ENCODE measurements at regions not wholly inside any gene's neighbourhood (a gene's known extent, or its start where the extent isn't known, plus 50 kb on each side); places are given as distances from the start of the nearest gene placed in this dataset.

DNA sequence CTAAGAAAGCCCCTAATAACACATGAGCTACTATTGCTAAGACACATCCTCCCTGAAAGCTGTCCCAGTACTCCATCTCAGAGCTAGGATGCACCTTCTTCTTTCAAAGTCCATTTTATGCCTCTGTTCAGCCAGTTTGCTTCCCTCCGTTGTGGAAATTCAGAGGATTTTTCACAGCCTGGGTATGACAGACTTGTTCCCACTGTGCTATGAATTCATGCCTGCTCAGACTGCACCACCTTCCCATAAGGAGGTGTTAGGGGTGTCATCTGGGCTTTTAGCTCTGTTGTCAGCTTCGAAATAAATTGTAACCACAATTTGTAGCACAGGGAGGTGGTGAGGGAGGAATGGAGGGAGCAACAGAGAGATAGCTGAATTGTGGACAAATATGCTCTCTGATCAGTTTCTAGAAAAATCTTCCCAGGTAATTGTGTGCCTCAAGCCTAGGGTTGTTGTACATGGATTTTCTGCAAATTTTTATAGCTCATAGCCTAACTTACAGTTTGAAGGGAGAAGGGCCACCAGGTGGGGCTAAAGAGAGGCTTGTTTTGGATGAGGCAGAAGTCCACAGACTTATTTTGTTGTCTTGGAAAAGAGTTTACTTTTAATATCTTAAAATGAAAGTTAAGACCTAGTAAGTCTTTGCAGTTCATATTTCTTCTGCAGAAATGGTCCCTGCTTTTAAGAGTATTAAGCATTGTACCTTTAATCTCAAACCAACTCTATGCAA, 462.0 kb downstream of the PDCD6IP start:
- ATAC-seq = peak in 2 of 4 donors; percentile 44 to 52
- peaks cover 0 to 41% (median 9%) of the 10 kb centered on the region in 12 donors for H3K4me1 ChIP-seq
- peak overlapping the region in 1 of 12 donors; percentile 44 for H3K27ac ChIP-seq
- intact Hi-C loops (cut with DNase I) = loop anchor here (2.0 to 10.0 kb wide), 4 partner anchors 376 to 424 kb away; no protein-coding TSS in a partner anchor
- WGBS, 4 donors = 88 to 95% (median 91%) methylated on average over 2 of the region's 2 CpGs
- no peaks in the 10 kb centered on the region for H3K36me3 ChIP-seq
- no peak overlapping the region for H3K4me3 ChIP-seq
- no peaks in the 10 kb centered on the region for H3K27me3 ChIP-seq
- TF ChIP-seq POLR2A (IDR thresholded peaks at IDR 0.05) = no peak
- TF ChIP-seq CTCF (IDR thresholded peaks at IDR 0.05) = peak; percentile 41 to 77 (median 62)
- H3K9me3 ChIP-seq = no peaks in the 10 kb centered on the region
- peak in 4 of 5 donors; percentile 30 to 60 (median 40) for DNase-seq

GRCh38 chr3:34261001-34261385, 462.6 kb downstream of the PDCD6IP start:
- peak in 1 of 4 donors; percentile 29 for ATAC-seq
- no peaks in the 10 kb centered on the region for H3K9me3 ChIP-seq

DNA sequence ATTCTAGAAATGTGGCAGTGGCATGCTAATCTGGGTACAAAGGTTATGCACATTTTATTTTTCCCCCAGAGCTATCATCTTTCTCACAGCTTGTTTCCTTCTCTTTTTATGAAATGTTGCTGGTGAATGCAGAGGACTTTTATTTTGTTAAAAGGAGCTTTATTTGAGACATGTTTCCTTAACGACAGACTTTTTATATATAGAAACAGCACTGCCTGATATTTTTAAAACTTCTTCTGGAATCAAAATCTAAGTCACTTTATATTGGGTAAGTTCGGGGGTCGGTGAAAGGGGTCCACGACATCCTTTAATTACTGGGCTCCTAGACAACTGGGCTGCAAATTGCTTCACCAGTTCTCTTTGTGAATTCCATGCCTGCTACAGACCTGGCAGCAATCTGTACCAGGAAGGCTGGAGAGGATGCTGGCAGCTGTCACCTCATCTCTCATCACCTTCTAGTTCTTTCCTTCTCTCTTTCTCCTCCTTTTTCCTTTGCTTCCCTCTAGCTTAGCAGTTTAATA, 464.7 kb downstream of the PDCD6IP start:
- no peak for DNase-seq
- Histone ChIP-seq H3K4me3 (no peak overlapping the region), H3K36me3 (no peaks in the 10 kb centered on the region), H3K9me3 (no peaks in the 10 kb centered on the region), H3K27me3 (no peaks in the 10 kb centered on the region), H3K4me1 (peaks cover 0 to 41% (median 9%) of the 10 kb centered on the region in 12 donors), H3K27ac (no peak overlapping the region)
- TF ChIP-seq CTCF (IDR thresholded peaks at IDR 0.05) (no peak), POLR2A (IDR thresholded peaks at IDR 0.05) (no peak)
- intact Hi-C loops (cut with DNase I) = loop anchor here in 7 of 10 donors (2.0 to 10.0 kb wide), 3 partner anchors 378 to 420 kb away; no protein-coding TSS in a partner anchor
- WGBS, 4 donors = 0 to 1% (median 1%) methylated on average over 4 of the region's 4 CpGs
- ATAC-seq = no peak

More at GRCh38 chr3:34261001-34261385, 462.6 kb downstream of the PDCD6IP start:
- Histone ChIP-seq H3K27ac (peak overlapping the region in 1 of 12 donors; percentile 44), H3K4me1 (peaks cover 0 to 41% (median 9%) of the 10 kb centered on the region in 12 donors), H3K27me3 (no peaks in the 10 kb centered on the region), H3K36me3 (no peaks in the 10 kb centered on the region), H3K4me3 (no peak overlapping the region)
- WGBS, 4 donors = 58 to 91% (median 68%) methylated on average over 1 of the region's 1 CpG
- TF ChIP-seq CTCF (IDR thresholded peaks at IDR 0.05) = peak in 1 of 12 donors; percentile 3
- no peak for TF ChIP-seq POLR2A (IDR thresholded peaks at IDR 0.05)
- DNase-seq = no peak
- intact Hi-C loops (cut with DNase I) = loop anchor here (2.0 to 10.0 kb wide), 4 partner anchors 376 to 424 kb away; no protein-coding TSS in a partner anchor

- Histone ChIP-seq H3K4me1 (peaks cover 0 to 41% (median 9%) of the 10 kb centered on the region in 12 donors), H3K27me3 (no peaks in the 10 kb centered on the region), H3K9me3 (no peaks in the 10 kb centered on the region), H3K4me3 (no peak overlapping the region), H3K27ac (no peak overlapping the region), H3K36me3 (no peaks in the 10 kb centered on the region)
- DNase-seq (no peak), ATAC-seq (no peak)
- TF ChIP-seq CTCF (IDR thresholded peaks at IDR 0.05) (no peak), POLR2A (IDR thresholded peaks at IDR 0.05) (no peak)
- intact Hi-C loops (cut with DNase I) = loop anchor here in 7 of 10 donors (5.0 to 10.0 kb wide), 2 partner anchors 380 to 418 kb away; no protein-coding TSS in a partner anchor
- WGBS, 4 donors = 57 to 64% (median 60%) methylated on average over 5 of the region's 5 CpGs
Measured at GRCh38 chr3:34264337-34265041, 466.1 kb downstream of the PDCD6IP start.
